PFSK-1 (cell line): ENCODE measurements at regions not wholly inside any gene's neighbourhood (a gene's known extent, or its start where the extent isn't known, plus 50 kb on each side); places are given as distances from the start of the nearest gene placed in this dataset.

Experiments
- FOXP2 ChIP-seq: optimal IDR thresholded peaks from 2 replicates; pipeline ENCODE3; 2011; ENCODE audit warnings: borderline replicate concordance, control low read depth, inconsistent platforms; ENCODE audit not compliant: insufficient read depth; ENCODE audit errors: extremely low read length, extremely low read depth
- POLR2AphosphoS5 ChIP-seq: IDR thresholded peaks from 2 replicates; pipeline ENCODE4 v1.6.1; 2012; ENCODE audit warnings: low read depth, mild to moderate bottlenecking, control low read depth, low read length, moderate library complexity
- REST ChIP-seq, 2 experiments: IDR thresholded peaks; 2 replicates each; pipeline versions ENCODE4 v1.6.1 to v1.8.0; 2011 to 2012; ENCODE audit warnings: low read depth in 2 of 2, low read length in 2 of 2, control low read depth in 1 of 2, inconsistent platforms in 1 of 2, mild to moderate bottlenecking in 1 of 2, moderate library complexity in 1 of 2; ENCODE audit not compliant: insufficient read depth in 1 of 2
- SIN3A ChIP-seq: IDR thresholded peaks from 2 replicates; pipeline ENCODE4 v1.6.1; 2012; ENCODE audit warnings: mild to moderate bottlenecking, low read length, moderate library complexity, borderline replicate concordance; ENCODE audit not compliant: insufficient read depth
- TAF1 ChIP-seq: IDR thresholded peaks from 2 replicates; pipeline ENCODE4 v1.6.1; 2012; ENCODE audit warnings: low read length, control low read depth, borderline replicate concordance; ENCODE audit not compliant: insufficient read depth

- TF ChIP-seq POLR2AphosphoS5 (no peak), REST (IDR thresholded peaks at IDR 0.05; ENCODE audit: insufficient read depth in 1 of 2, low read depth in 2 of 2, low read length in 2 of 2) (no peak), SIN3A (no peak), TAF1 (no peak), FOXP2 (no peak)
Measured at GRCh38 chr13:80873589-80873988, 532.7 kb upstream of the SPRY2 start.

GRCh38 chr13:80871481-80871880, 530.6 kb upstream of the SPRY2 start:
- TF ChIP-seq FOXP2 (no peak), SIN3A (no peak), TAF1 (no peak), REST (IDR thresholded peaks at IDR 0.05; ENCODE audit: insufficient read depth in 1 of 2, low read depth in 2 of 2, low read length in 2 of 2) (no peak), POLR2AphosphoS5 (no peak)

GRCh38 chr13:80870186-80870585, 529.3 kb upstream of the SPRY2 start:
- no peak for TF ChIP-seq POLR2AphosphoS5
- no peak for TF ChIP-seq SIN3A
- no peak for TF ChIP-seq TAF1
- TF ChIP-seq FOXP2, result no peak
- TF ChIP-seq REST (IDR thresholded peaks at IDR 0.05; ENCODE audit: insufficient read depth in 1 of 2, low read depth in 2 of 2, low read length in 2 of 2), result no peak

GRCh38 chr13:80866921-80867320, 526.0 kb upstream of the SPRY2 start:
- TF ChIP-seq POLR2AphosphoS5, result no peak
- TF ChIP-seq SIN3A, result no peak
- TF ChIP-seq TAF1, result no peak
- TF ChIP-seq FOXP2, result no peak
- no peak for TF ChIP-seq REST (IDR thresholded peaks at IDR 0.05; ENCODE audit: insufficient read depth in 1 of 2, low read depth in 2 of 2, low read length in 2 of 2)

- no peak for TF ChIP-seq SIN3A
- no peak for TF ChIP-seq POLR2AphosphoS5
- TF ChIP-seq FOXP2, result no peak
- TF ChIP-seq TAF1, result no peak
- TF ChIP-seq REST (IDR thresholded peaks at IDR 0.05; ENCODE audit: insufficient read depth in 1 of 2, low read depth in 2 of 2, low read length in 2 of 2), result no peak
Measured at GRCh38 chr13:80865329-80865728, 524.4 kb upstream of the SPRY2 start.
